ENCODE measurements at regions not wholly inside any gene's neighbourhood (a gene's known extent, or its start where the extent isn't known, plus 50 kb on each side); places are given as distances from the start of the nearest gene placed in this dataset.

DNA sequence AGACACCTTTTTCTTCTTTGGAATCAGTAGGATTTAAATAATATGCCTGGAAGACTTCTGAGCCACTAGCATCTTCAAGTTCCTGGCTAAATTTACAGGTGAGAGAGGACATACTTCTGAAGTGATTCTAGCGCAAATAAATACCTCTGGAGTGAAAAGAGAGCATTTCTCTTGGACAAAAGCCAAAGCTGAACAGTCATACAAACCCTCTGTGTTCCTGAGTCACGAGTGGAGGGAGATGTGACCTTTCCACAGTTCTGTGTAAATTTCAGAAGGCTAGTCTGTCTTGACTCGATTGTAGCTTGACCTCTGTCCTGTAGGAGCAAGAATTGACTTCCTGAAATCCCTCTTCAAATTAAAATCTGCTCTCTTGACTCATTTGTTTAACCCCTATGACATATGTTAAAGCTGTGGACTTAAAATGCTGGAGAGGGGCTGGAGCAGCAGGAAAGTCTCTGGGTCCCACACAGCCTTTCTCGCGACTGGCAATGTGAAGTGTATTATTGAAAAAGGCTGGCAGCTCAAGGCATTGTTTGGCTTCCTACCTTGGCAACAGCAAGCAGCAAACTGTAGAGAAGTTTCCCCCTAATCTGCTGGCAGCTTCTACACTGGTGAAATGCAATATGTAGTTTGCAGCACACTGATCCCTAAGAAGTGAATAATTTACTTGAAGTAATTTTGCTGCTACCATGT lies 79.6 kb upstream of the GCFC2 start:
- Mint-ChIP-seq H3K9me3 (no peaks in the 10 kb centered on the region), H3K27me3 (peaks cover 4% of the 10 kb centered on the region), H3K4me1 (peaks cover 2% of the 10 kb centered on the region), H3K4me3 (no peak overlapping the region), H3K27ac (no peak overlapping the region), H3K36me3 (no peaks in the 10 kb centered on the region)
- DNase-seq (ENCODE audit: low spot score in 2 of 2) (no peak), ATAC-seq (ENCODE audit: low read depth) (no peak)

DNA sequence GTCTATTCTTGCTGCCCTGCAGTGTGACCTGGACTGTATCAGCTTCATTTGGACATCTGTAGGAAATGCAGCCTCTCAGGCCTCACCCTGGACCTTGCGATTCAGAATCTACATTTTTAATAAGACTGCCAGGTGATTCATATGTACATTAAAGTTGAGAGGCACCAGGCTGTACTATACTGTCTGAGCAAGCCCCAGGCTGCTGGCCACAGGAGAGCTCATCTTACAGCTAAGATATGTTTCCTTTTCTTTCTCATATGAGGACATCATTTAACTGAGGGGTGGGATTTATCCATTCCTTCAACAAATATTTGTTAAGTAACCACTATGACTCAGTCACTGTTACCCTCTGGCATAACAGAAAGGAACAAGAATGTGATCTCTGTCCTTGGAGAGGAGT lies 78.2 kb upstream of the GCFC2 start:
- DNase-seq (ENCODE audit: low spot score in 2 of 2) = no peak
- H3K4me1 Mint-ChIP-seq = peaks cover 2% of the 10 kb centered on the region
- no peaks in the 10 kb centered on the region for H3K9me3 Mint-ChIP-seq
- H3K36me3 Mint-ChIP-seq = no peaks in the 10 kb centered on the region
- no peak for ATAC-seq (ENCODE audit: low read depth)
- no peak overlapping the region for H3K27ac Mint-ChIP-seq
- peaks cover 5% of the 10 kb centered on the region for H3K27me3 Mint-ChIP-seq
- H3K4me3 Mint-ChIP-seq = no peak overlapping the region

DNA sequence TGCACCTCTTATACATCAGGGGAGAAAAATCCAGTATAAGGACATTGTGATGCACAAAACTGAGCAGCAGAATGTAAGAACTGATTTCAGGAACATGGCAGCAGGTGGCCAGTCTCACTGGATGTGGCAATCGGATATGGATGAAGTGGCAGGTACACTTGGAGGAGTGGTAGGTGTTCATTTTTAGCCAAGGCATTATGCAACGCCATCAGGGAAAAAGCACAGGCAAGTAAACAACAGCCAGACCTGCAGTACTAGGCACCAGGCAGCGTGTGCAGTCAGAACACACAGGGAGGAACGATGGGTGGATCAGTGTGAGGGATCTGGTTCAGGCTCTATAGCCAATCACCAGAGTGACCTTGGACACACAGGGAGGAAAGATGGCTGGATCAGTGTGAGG lies 77.4 kb upstream of the GCFC2 start:
- no peaks in the 10 kb centered on the region for H3K36me3 Mint-ChIP-seq
- H3K9me3 Mint-ChIP-seq = no peaks in the 10 kb centered on the region
- DNase-seq (ENCODE audit: low spot score in 2 of 2) (no peak), ATAC-seq (ENCODE audit: low read depth) (no peak)
- no peak overlapping the region for H3K4me3 Mint-ChIP-seq
- H3K27ac Mint-ChIP-seq = no peak overlapping the region
- peaks cover 7% of the 10 kb centered on the region for H3K27me3 Mint-ChIP-seq
- peaks cover 2% of the 10 kb centered on the region for H3K4me1 Mint-ChIP-seq

DNA sequence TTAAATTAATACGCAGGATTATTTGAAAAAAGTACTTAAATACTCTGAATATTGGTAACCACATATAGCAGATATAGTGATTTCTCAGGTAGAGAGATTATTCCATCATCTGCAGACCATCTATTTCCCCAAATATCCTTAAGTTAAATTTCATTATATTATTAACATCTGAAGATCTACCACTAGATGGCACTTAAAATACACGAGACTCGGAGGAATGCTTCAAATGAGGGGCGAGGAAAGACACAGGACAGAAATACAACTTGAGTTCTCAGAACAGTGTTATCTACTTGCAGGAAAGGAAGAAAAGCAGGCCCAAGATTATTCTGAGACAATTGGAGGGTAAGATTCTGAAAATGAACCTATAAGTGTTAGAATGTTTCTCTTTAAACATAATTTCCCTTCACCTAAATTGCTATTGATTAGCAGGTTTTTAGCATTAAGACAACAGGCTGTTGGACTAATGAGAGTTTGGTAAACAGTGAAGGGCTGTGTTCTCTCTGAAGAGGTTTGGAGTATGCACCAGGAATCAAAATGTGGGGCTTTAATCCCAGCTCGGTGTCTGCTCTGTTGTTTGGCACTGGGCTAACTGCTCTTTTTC lies 76.9 kb upstream of the GCFC2 start:
- H3K4me1 Mint-ChIP-seq = peaks cover 2% of the 10 kb centered on the region
- H3K36me3 Mint-ChIP-seq = no peaks in the 10 kb centered on the region
- peaks cover 7% of the 10 kb centered on the region for H3K27me3 Mint-ChIP-seq
- no peaks in the 10 kb centered on the region for H3K9me3 Mint-ChIP-seq
- H3K4me3 Mint-ChIP-seq = no peak overlapping the region
- no peak for ATAC-seq (ENCODE audit: low read depth)
- DNase-seq (ENCODE audit: low spot score in 2 of 2) = no peak
- H3K27ac Mint-ChIP-seq = no peak overlapping the region

DNA sequence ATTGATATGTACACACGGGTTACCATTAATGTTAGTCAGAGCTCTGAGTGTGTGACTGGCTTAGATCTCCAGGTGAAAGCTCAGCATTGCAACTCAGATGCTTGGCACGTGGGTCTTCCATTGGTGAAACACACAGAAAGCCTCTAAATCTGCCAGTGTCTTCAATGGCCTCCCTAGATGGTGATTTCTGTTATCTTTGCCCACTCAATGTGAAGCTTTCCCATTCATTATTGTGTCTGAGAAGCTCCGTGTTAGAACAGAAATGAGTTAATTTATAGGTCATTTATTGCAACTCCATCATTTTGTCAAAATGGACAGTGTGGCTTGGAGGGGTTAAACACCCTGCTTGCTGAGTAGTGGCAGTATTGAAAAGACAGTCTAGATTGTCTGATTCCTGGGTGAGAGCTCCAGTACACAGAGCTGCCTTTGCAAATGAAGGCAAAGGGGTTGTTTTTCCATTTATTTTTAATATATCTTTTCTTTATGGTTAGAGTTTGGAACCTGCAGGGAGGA lies 64.7 kb upstream of the GCFC2 start:
- no peaks in the 10 kb centered on the region for H3K36me3 Mint-ChIP-seq
- no peak overlapping the region for H3K27ac Mint-ChIP-seq
- H3K4me1 Mint-ChIP-seq = no peaks in the 10 kb centered on the region
- H3K27me3 Mint-ChIP-seq = peaks cover 7% of the 10 kb centered on the region
- ATAC-seq (ENCODE audit: low read depth) = no peak
- no peak for DNase-seq (ENCODE audit: low spot score in 2 of 2)
- peaks cover 2% of the 10 kb centered on the region for H3K9me3 Mint-ChIP-seq
- H3K4me3 Mint-ChIP-seq = no peak overlapping the region

DNA sequence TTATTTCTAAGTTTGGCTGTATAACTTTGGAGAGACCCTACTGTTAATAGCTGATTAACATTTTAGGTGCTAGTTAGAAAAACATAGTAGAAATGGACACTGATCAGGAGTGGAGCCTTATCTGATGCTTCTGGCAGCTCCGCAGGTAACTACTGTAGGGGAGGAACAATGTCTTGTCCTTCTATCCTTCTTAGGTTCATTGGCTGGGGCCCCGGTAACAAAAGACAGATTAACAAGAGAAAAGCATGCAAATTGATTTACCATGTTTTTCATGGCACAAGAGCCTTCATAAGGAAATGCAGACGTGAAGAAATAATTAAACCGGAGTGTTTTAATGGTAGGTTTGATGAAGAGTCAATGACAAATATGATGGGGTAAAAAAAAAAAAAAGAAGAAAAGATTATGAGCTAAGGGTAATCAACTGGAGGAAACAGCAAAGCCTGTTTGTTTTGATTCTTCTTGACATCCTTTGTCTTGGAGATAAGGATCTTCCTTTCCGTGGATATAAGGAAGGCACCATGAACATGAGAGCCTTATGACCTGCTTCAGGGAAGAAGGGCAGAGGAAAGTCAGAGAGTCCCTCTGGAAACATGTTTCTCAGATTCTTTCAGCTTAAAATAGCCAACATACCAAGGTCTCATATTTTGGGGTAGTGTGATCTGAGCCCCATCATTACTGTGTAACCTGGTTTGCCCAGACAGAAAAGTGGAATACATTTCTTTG lies 62.4 kb upstream of the GCFC2 start:
- no peak overlapping the region for H3K4me3 Mint-ChIP-seq
- no peak overlapping the region for H3K27ac Mint-ChIP-seq
- ATAC-seq (ENCODE audit: low read depth) (no peak), DNase-seq (ENCODE audit: low spot score in 2 of 2) (no peak)
- peaks cover 8% of the 10 kb centered on the region for H3K27me3 Mint-ChIP-seq
- H3K36me3 Mint-ChIP-seq = no peaks in the 10 kb centered on the region
- no peaks in the 10 kb centered on the region for H3K4me1 Mint-ChIP-seq
- peaks cover 2% of the 10 kb centered on the region for H3K9me3 Mint-ChIP-seq

DNA sequence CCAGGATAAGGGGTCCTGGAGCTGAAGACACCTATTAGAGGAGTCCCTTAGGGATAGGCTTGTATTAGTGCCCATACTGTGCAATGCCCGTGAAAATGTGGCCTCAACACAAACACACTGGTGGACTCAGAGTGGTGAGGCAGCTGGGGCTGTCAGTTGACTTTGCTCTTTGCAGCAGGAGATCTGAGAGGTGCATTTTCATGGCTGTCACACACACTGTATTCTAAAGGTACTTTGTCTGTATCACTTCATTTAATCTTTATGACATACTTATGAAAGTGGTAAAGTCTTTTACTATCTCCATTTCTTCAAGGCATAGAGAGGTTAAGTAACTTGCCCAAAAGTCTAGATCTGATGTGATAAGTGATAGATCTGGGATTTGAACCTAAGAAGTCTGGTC lies 55.1 kb upstream of the GCFC2 start:
- Mint-ChIP-seq H3K4me3 (no peak overlapping the region), H3K36me3 (no peaks in the 10 kb centered on the region), H3K27me3 (peaks cover 15% of the 10 kb centered on the region), H3K27ac (no peak overlapping the region), H3K9me3 (no peaks in the 10 kb centered on the region), H3K4me1 (no peaks in the 10 kb centered on the region)
- ATAC-seq (ENCODE audit: low read depth) = no peak
- no peak for DNase-seq (ENCODE audit: low spot score in 2 of 2)

DNA sequence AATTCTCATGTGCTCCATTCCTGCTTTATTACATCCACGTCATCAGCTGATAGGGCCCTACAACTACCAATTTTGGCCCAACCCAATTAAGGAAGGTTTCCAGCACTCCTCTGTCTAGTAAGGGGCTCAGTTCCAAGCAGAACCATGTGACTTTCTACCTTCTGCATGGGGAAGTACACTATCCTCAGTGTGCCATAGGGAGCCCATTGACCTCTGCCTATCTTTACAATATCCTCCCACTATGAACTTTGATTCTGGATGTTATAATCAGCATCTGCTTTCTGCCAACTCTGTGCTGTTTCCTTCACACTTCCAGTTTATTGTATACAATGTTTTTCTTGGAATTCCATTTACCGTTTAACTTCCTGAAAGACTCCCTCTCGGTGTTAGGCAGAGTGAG lies 53.9 kb upstream of the GCFC2 start:
- Mint-ChIP-seq H3K9me3 (no peaks in the 10 kb centered on the region), H3K27me3 (peaks cover 15% of the 10 kb centered on the region), H3K27ac (no peak overlapping the region), H3K4me3 (no peak overlapping the region), H3K4me1 (no peaks in the 10 kb centered on the region), H3K36me3 (no peaks in the 10 kb centered on the region)
- ATAC-seq (ENCODE audit: low read depth) (no peak), DNase-seq (ENCODE audit: low spot score in 2 of 2) (no peak)

Measured in memory B cell (primary cell).